ENCODE measurements at regions not wholly inside any gene's neighbourhood (a gene's known extent, or its start where the extent isn't known, plus 50 kb on each side); places are given as distances from the start of the nearest gene placed in this dataset.

DNA sequence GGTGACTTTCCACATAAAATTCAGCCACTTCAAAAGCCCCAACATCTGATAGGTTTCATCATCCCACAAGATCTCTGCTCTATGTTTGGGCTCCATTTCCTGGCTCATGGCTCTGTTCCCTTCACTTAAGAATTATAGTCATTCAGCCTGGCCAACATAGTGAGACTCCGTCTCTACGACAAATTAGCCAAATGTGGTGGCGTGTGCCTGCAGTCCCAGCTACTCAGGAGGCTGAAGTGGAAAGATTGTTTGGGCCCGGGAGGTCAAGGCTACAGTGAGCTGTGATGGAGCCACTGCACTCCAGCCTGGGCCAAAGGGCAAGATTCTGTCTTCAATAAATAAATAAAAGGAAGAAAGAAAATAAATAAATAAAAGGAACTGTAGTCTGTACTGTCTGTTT lies 57.9 kb upstream of the CTSV start:
- TF ChIP-seq, protein P1, sequence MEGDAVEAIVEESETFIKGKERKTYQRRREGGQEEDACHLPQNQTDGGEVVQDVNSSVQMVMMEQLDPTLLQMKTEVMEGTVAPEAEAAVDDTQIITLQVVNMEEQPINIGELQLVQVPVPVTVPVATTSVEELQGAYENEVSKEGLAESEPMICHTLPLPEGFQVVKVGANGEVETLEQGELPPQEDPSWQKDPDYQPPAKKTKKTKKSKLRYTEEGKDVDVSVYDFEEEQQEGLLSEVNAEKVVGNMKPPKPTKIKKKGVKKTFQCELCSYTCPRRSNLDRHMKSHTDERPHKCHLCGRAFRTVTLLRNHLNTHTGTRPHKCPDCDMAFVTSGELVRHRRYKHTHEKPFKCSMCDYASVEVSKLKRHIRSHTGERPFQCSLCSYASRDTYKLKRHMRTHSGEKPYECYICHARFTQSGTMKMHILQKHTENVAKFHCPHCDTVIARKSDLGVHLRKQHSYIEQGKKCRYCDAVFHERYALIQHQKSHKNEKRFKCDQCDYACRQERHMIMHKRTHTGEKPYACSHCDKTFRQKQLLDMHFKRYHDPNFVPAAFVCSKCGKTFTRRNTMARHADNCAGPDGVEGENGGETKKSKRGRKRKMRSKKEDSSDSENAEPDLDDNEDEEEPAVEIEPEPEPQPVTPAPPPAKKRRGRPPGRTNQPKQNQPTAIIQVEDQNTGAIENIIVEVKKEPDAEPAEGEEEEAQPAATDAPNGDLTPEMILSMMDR (IDR thresholded peaks at IDR 0.05) = no peak
- TF ChIP-seq CREM (CRISPR knock-in tag; IDR thresholded peaks at IDR 0.05) = no peak
- TF ChIP-seq ZNF281 (CRISPR knock-in tag; IDR thresholded peaks at IDR 0.05) = no peak
- TF ChIP-seq, protein P2, sequence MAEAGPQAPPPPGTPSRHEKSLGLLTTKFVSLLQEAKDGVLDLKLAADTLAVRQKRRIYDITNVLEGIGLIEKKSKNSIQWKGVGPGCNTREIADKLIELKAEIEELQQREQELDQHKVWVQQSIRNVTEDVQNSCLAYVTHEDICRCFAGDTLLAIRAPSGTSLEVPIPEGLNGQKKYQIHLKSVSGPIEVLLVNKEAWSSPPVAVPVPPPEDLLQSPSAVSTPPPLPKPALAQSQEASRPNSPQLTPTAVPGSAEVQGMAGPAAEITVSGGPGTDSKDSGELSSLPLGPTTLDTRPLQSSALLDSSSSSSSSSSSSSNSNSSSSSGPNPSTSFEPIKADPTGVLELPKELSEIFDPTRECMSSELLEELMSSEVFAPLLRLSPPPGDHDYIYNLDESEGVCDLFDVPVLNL (CRISPR knock-in tag; IDR thresholded peaks at IDR 0.05; ENCODE audit: borderline replicate concordance, low read depth) = no peak
- TF ChIP-seq EMX1 (CRISPR knock-in tag; IDR thresholded peaks at IDR 0.05) = no peak
- TF ChIP-seq, protein P3, sequence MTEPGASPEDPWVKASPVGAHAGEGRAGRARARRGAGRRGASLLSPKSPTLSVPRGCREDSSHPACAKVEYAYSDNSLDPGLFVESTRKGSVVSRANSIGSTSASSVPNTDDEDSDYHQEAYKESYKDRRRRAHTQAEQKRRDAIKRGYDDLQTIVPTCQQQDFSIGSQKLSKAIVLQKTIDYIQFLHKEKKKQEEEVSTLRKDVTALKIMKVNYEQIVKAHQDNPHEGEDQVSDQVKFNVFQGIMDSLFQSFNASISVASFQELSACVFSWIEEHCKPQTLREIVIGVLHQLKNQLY (CRISPR knock-in tag; IDR thresholded peaks at IDR 0.05) = no peak
- no peak for TF ChIP-seq FOXJ3 (CRISPR knock-in tag; IDR thresholded peaks at IDR 0.05; ENCODE audit: borderline replicate concordance)
- TF ChIP-seq, protein P4, sequence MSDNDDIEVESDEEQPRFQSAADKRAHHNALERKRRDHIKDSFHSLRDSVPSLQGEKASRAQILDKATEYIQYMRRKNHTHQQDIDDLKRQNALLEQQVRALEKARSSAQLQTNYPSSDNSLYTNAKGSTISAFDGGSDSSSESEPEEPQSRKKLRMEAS (CRISPR knock-in tag; IDR thresholded peaks at IDR 0.05) = no peak

All from WTC11 (cell line).